HG03520 (cell line): ENCODE measurements at regions not wholly inside any gene's neighbourhood (a gene's known extent, or its start where the extent isn't known, plus 50 kb on each side); places are given as distances from the start of the nearest gene placed in this dataset.
"Not testable (repeated sequence)": the region's sequence is repeated elsewhere in the genome, so short reads cannot be mapped to it uniquely, and the experiment has no call there.

Experiments
- ATAC-seq: cut with Tn5 transposase; IDR thresholded peaks from one replicate; pipeline ENCODE4 v1.9.1; 2021; ENCODE audit warnings: mild to moderate bottlenecking, moderate library complexity; ENCODE audit not compliant: unreplicated experiment

DNA sequence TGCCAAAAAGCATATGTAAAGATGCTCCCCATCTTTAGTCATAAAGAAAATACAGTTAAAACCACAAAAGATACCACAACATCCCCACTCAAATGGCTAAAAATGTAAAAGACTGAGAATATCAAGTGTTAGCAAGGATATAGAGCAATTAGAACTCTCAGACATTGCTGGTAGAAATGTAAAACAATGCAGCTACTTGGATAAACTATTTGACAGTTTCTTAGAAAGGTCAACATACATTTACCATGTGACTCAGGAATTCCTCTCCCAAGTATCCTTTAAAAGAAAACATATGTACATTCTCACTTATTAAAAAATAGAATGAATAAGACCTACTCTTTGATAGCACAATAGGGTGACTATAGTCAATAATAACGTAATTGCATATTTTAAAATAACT, 173.7 kb downstream of the HNRNPD start:
- ATAC-seq = no peak

DNA sequence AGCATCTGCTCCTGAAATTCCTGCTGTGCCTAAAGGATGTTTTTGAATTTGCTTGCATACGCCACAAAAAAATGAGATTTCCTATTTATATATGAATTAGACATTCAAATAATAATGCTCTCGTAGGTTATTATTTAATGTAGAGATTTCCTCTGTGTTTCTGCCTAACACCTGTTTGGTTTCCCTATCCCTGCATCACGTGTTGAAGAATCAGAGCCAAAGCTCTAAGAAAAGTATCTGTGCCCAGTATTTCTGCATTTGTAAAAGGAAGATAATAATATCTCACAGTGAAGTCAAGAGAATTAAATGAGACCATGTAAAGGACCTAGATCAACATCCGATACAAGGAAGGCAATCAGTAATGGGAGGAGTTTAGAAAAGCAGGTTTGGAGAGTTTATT, 179.5 kb downstream of the HNRNPD start:
- ATAC-seq = no peak

- ATAC-seq = no peak
Measured at GRCh38 chr4:82192017-82192673, 181.6 kb downstream of the HNRNPD start.

- ATAC-seq = no peak
Measured at GRCh38 chr4:82181789-82182188, 192.0 kb downstream of the HNRNPD start.

GRCh38 chr4:82172186-82172585, 201.6 kb downstream of the HNRNPD start:
- no peak for ATAC-seq

- ATAC-seq = no peak
Measured at GRCh38 chr4:82171531-82172155, 202.1 kb downstream of the HNRNPD start.

DNA sequence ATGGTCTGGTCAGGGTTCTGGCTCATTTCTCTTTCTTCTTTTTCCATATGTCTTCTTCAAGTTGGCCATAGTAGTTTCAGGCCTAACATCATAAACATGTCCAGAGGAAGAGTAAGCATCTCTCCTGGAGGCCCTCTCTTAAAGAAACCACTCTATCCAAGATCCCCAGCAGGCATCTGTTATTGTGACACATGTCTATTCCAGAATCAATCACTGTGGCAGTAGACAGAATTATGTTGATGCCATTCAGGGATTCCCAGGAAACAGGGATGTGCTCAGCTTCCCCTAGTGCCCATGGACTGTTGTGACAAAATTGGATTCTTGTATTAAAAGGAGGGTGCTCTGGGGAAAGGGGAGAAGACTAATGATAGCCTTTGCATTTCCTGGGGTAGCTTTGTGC, 224.0 kb downstream of the HNRNPD start:
- no peak for ATAC-seq

- ATAC-seq = no peak
Measured at GRCh38 chr4:82145850-82146249, 227.9 kb downstream of the HNRNPD start.

DNA sequence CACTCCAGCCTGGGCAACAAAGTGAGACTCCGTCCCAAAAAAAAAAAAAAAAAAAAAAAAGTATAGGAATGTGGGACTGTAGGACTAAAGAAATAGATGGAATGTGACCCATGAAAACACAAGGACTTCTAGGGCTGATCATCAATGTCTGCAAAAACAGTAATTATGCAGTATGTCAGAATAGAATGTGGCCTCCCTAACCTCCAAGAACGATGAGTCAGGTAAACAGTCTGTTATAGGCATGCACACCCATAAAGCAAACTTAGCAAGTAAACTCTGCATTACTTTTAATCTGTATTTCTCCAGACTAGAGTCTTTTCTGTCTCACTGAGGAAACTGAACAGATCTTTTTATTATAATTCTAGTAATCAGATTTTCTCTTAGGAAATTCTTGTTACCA, 233.4 kb downstream of the HNRNPD start:
- ATAC-seq = no peak

DNA sequence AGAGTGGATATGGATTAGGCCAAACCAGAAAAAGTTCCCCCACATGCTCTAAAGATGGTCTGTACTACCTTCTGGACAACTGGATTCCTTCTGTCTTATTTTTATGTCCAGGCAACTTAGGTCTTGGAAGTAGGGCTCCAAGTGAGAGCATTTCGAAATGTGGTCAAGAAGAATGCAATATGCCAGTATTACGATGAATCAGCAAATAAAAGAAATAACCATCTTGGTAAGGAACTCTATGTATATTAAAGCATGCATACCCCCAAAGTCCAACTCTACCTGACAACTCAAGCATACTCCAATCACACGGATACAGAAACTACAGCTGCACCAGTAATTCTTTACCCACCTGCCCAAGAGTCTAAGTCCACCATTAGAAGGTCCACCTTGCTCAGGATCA, 234.5 kb downstream of the HNRNPD start:
- no peak for ATAC-seq

DNA sequence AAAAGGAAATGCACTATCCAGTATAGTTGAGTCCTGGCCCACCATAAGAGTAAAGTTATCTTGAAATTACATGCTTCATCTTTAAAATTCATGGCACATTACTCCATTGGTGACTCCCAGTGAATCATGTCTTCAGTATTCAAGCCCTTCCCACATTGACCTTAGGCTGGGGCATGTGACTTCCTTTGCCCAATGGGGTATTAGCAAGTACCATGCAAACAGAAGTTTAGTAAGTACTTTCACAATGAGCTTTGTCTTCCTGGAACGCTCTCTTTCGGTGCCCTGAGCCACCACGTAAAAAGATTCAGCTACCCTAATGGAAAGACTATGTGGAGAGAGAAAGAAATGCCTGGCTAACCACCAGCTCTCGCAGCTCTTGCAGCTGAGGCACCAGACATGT, 235.4 kb downstream of the HNRNPD start:
- no peak for ATAC-seq

- peak; percentile 50 for ATAC-seq
Measured at GRCh38 chr4:82136161-82136801, 237.5 kb downstream of the HNRNPD start.

DNA sequence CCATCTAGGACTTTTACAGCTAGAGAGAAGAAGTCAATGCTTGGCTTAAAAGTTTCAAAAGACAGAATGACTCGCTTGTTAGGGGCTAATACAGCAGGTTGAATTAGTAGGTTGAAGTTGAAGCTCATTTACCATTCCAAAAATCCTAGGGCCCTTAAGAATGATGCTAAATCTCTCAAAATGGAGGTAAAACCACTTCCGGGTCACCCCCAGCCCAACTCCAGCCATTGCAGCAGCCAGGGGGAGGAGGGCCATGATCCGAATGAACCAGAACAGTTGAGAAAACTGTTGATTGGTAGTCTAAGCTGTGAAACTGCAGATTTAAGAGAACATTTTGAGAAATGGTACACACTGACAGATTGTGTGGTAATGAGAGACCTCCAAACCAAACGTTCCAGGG, 245.4 kb downstream of the HNRNPD start:
- ATAC-seq = no peak

- no peak for ATAC-seq
Measured at GRCh38 chr4:82126512-82127040, 247.2 kb downstream of the HNRNPD start.

DNA sequence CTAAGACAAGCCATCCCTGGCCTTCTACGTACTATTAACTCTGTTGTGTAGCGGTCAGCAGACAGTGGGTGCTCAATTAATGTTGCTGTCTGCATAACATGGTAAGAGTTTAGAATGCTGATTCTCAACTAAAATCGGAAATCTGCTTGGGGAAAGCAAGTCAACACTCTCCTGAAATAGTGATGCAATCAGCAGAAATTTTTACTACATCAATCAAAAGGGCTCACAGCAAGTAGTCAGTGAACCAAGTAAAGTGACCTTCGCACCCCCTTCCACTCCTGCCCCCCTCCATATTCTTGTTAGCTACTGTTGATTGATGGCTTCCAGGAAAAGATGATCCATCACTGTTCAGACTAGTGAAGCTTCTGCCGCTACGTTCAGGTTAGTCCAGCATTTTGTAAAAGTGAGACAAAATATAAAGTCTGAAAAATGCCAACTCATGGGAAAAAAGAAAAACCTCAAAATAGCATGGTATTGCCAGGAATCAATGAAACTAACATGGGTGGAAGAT, 247.9 kb downstream of the HNRNPD start:
- no peak for ATAC-seq

DNA sequence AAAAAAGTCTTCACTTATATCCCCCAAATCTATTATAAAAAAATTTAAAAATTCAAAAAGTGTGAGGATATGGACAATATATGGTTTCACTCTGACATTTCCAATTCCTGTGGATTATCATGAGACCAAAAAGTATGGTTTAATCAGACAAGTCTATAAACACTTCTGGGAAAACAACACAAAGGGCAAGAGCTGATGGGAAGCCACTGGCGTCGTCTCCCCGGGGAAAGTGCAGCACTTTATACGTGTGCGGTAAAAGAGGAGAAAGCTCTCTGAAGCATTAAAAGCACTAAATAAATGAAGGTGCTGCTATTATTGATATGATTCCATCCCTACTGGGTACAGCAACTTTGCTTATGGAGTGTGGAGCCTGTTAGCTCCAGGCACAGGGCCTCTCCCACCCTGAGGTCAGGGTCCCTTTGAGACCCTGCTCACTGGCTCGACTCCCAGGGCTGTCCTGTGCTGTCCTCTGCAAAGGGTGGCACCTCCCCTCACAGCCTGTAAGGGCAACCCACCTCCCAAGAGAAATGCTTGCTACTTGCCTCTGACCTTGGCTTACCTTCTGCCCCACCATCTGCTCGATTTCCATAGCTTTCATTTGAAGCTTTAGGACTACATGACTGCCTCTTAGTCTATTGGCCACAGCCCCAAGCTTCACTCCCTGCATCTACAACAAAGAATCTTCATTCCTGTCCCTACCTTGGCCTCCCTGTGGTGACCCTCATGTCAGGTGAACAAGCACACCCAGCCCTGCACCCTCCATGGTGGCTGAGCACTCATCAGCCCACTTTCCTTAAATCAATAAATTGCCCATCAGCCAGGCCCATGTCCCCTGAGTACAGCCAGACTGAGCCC, 248.6 kb downstream of the HNRNPD start:
- no peak for ATAC-seq

- no peak for ATAC-seq
Measured at GRCh38 chr4:82124365-82124764, 249.4 kb downstream of the HNRNPD start.

- ATAC-seq = no peak
Measured at GRCh38 chr4:82123934-82124333, 249.9 kb downstream of the HNRNPD start.

- ATAC-seq = not testable (repeated sequence)
Measured at GRCh38 chr4:82115183-82115582, 258.6 kb downstream of the HNRNPD start.

DNA sequence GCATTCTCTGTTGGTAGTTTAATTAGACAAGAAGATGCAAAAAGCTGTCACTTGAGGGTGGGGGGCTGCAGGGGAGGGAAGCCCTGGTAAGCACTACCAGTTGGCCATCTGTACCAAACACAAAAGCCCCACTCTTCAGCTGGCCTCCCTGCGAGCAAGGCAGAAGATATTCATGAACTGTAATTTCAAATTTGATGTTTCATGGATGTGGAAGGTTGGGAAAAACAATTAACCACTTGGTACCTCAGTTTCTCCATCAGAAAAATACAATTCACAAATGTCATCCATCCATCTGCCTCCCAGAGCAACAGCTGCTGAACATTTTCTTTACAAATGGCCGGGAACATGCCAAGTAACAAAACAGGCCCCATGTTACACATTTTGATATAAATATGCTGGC, 265.3 kb downstream of the HNRNPD start:
- no peak for ATAC-seq

DNA sequence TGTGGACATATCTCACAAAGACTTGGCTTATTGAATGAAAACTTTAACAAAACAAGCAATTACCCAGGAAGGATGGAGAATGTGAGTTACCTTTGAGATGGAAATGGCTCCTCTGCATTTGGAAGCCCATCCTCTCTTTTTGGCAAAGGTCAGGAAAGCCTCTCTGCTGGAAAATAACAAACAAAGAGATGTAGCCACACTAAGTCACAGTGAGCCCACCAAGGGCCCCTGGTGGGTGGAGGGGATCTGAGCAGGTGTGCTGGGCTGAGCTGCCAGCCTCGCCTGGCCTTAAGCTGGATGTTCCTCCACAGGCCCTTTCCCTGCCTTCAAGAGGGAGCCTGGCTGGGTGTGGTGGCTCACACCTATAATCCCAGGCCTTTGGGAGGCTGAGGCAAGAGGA, 269.2 kb downstream of the HNRNPD start:
- no peak for ATAC-seq
